Gastrocnemius medialis (tissue), 4 donors: ENCODE measurements at regions not wholly inside any gene's neighbourhood (a gene's known extent, or its start where the extent isn't known, plus 50 kb on each side); places are given as distances from the start of the nearest gene placed in this dataset.

Source experiments
- POLR2A ChIP-seq, 2 donors: fragments of 450-650 bp; IDR thresholded peaks; one replicate each; pipeline ENCODE4 v1.6.1; 2017; ENCODE audit warnings: antibody characterized with exemption in 2 of 2, mild to moderate bottlenecking in 2 of 2, moderate library complexity in 2 of 2
- TF ChIP-seq, protein P1 (sequence below), 5 experiments: fragments of 450-650 bp in 3 of 5; fragments of 200-600 bp in 2 of 5; sonication (generic) in 2 of 5; IDR thresholded peaks in 4 of 5; conservative IDR thresholded peaks in 1 of 5; 1 replicate in 4 of 5; 2 replicates in 1 of 5; pipeline ENCODE4 v1.5.1; 2016 to 2019; ENCODE audit warnings: antibody characterized with exemption in 5 of 5, mild to moderate bottlenecking in 3 of 5, moderate library complexity in 3 of 5

DNA sequence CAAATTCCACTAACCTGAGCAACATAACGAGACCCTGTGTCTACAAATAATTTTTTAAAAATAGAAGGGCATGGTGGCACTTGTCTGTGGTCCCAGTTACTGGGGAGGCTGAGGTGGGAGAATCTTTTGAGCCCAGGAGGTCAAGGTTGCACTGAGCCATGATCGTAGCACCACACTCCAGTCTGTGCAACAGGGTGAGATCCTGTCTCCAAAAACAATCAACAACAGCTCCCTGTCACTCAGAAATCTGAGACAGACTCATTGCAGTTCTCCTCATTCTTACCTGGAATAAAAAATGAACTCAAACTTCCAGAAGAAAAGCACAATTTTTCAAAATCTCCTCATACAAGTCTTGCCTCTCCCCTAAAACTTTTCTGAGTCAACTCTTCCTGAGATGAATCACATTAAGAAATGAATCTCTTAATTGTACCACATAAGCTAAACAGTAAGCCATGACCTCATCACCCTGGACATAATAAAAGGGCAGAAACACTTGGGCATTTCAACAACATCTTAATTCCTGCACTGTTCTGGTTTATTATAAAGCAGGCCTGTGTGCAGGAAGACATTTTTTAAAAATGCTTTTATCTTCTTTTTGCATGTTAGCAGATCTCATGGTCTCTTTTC lies 214.3 kb upstream of the CDKN3 start:
- TF ChIP-seq, protein P1, sequence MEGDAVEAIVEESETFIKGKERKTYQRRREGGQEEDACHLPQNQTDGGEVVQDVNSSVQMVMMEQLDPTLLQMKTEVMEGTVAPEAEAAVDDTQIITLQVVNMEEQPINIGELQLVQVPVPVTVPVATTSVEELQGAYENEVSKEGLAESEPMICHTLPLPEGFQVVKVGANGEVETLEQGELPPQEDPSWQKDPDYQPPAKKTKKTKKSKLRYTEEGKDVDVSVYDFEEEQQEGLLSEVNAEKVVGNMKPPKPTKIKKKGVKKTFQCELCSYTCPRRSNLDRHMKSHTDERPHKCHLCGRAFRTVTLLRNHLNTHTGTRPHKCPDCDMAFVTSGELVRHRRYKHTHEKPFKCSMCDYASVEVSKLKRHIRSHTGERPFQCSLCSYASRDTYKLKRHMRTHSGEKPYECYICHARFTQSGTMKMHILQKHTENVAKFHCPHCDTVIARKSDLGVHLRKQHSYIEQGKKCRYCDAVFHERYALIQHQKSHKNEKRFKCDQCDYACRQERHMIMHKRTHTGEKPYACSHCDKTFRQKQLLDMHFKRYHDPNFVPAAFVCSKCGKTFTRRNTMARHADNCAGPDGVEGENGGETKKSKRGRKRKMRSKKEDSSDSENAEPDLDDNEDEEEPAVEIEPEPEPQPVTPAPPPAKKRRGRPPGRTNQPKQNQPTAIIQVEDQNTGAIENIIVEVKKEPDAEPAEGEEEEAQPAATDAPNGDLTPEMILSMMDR (IDR thresholded peaks at IDR 0.05 in 4 of 5, conservative IDR thresholded peaks at IDR 0.05 in 1 of 5) = no peak
- no peak for TF ChIP-seq POLR2A (IDR thresholded peaks at IDR 0.05)
